OCI-LY1 (cell line): ENCODE measurements at regions not wholly inside any gene's neighbourhood (a gene's known extent, or its start where the extent isn't known, plus 50 kb on each side); places are given as distances from the start of the nearest gene placed in this dataset.

Experiments used
- H2AFZ ChIP-seq: fragments of 200-600 bp; sonication (generic), shearing (Covaris generic); 2 replicates; pipeline ENCODE4 v1.6.0; 2014; ENCODE audit warnings: antibody characterized with exemption, mild to moderate bottlenecking, low read length
- H3F3A ChIP-seq: fragments of 200-600 bp; sonication (generic), shearing (Covaris generic); 2 replicates; pipeline ENCODE4 v1.6.0; 2014; ENCODE audit warnings: mild to moderate bottlenecking, antibody characterized with exemption, low read length, moderate library complexity; ENCODE audit not compliant: insufficient read depth
- H3K27ac ChIP-seq: fragments of 200-600 bp; sonication (generic); 2 replicates; pipeline ENCODE4 v1.5.1; 2014; ENCODE audit warnings: low read length, mixed run types, mild to moderate bottlenecking, low read depth; ENCODE audit not compliant: poor library complexity, severe bottlenecking
- H3K27me3 ChIP-seq: fragments of 200-600 bp; sonication (generic); 2 replicates; pipeline ENCODE4 v1.6.0; 2014; ENCODE audit warnings: antibody characterized with exemption, mild to moderate bottlenecking, low read length, moderate library complexity; ENCODE audit not compliant: insufficient read depth
- H3K36me3 ChIP-seq: fragments of 200-600 bp; sonication (generic); 2 replicates; pipeline ENCODE4 v1.6.1; 2014; ENCODE audit warnings: mild to moderate bottlenecking, antibody characterized with exemption, low read length, moderate library complexity, mixed read lengths; ENCODE audit not compliant: insufficient read depth
- H3K4me1 ChIP-seq: fragments of 200-600 bp; sonication (generic); 2 replicates; pipeline ENCODE4 v1.5.1; 2014; ENCODE audit warnings: mild to moderate bottlenecking, low read length, moderate library complexity; ENCODE audit not compliant: insufficient read depth, severe bottlenecking
- H3K4me2 ChIP-seq: fragments of 200-600 bp; sonication (generic), shearing (Covaris generic); 2 replicates; pipeline ENCODE4 v1.6.1; 2014; ENCODE audit warnings: low read length
- H3K4me3 ChIP-seq: fragments of 200-600 bp; sonication (generic); 2 replicates; pipeline ENCODE4 v1.5.1; 2014; ENCODE audit warnings: low read length, low read depth, mild to moderate bottlenecking, mixed read lengths; ENCODE audit not compliant: poor library complexity, severe bottlenecking
- H3K79me2 ChIP-seq: fragments of 200-600 bp; shearing (Covaris generic); 2 replicates; pipeline ENCODE4 v1.6.1; 2016; ENCODE audit warnings: mixed run types, low read length, mixed read lengths; ENCODE audit not compliant: insufficient read depth
- H3K9ac ChIP-seq: fragments of 200-600 bp; sonication (generic), shearing (Covaris generic); 2 replicates; pipeline ENCODE4 v1.6.1; 2014; ENCODE audit warnings: mild to moderate bottlenecking, low read length, mixed read lengths
- H3K9me2 ChIP-seq: fragments of 200-600 bp; sonication (generic), shearing (Covaris generic); 2 replicates; pipeline ENCODE4 v1.6.1; 2014; ENCODE audit warnings: low read depth, mild to moderate bottlenecking, low read length, mixed read lengths
- H3K9me3 ChIP-seq: fragments of 200-600 bp; shearing (Covaris generic); 2 replicates; pipeline ENCODE4 v1.6.1; 2014; ENCODE audit warnings: low read length, mixed read lengths
- H4K20me1 ChIP-seq: fragments of 200-600 bp; sonication (generic), shearing (Covaris generic); 2 replicates; pipeline ENCODE4 v1.6.0; 2016; ENCODE audit warnings: mild to moderate bottlenecking, low read length; ENCODE audit not compliant: insufficient read depth
- EZH2 ChIP-seq: fragments of 200-600 bp; sonication (generic), shearing (Covaris generic); IDR thresholded peaks from 2 replicates; pipeline ENCODE4 v1.8.0; 2017; ENCODE audit warnings: borderline replicate concordance, mixed run types, mild to moderate bottlenecking, antibody characterized with exemption, low read length, moderate library complexity, mixed read lengths
- TF ChIP-seq, protein P1 (sequence below): fragments of 200-600 bp; sonication (generic), shearing (Covaris generic); IDR thresholded peaks from 2 replicates; pipeline ENCODE4 v1.5.1; 2017; ENCODE audit warnings: mild to moderate bottlenecking, antibody characterized with exemption, low read length, moderate library complexity, mixed read lengths

GRCh38 chr4:63315651-63316050, 1093.6 kb downstream of the TECRL start:
- Histone ChIP-seq H2AFZ (no peak overlapping the region), H3F3A (no peaks in the 10 kb centered on the region), H3K79me2 (no peaks in the 10 kb centered on the region), H3K4me1 (no peaks in the 10 kb centered on the region), H3K4me2 (no peak overlapping the region), H3K4me3 (no peak overlapping the region), H3K36me3 (no peaks in the 10 kb centered on the region), H3K9me3 (no peaks in the 10 kb centered on the region), H4K20me1 (no peaks in the 10 kb centered on the region), H3K27ac (no peak overlapping the region), H3K9me2 (no peaks in the 10 kb centered on the region), H3K27me3 (no peaks in the 10 kb centered on the region), H3K9ac (no peak overlapping the region)
- TF ChIP-seq, protein P1, sequence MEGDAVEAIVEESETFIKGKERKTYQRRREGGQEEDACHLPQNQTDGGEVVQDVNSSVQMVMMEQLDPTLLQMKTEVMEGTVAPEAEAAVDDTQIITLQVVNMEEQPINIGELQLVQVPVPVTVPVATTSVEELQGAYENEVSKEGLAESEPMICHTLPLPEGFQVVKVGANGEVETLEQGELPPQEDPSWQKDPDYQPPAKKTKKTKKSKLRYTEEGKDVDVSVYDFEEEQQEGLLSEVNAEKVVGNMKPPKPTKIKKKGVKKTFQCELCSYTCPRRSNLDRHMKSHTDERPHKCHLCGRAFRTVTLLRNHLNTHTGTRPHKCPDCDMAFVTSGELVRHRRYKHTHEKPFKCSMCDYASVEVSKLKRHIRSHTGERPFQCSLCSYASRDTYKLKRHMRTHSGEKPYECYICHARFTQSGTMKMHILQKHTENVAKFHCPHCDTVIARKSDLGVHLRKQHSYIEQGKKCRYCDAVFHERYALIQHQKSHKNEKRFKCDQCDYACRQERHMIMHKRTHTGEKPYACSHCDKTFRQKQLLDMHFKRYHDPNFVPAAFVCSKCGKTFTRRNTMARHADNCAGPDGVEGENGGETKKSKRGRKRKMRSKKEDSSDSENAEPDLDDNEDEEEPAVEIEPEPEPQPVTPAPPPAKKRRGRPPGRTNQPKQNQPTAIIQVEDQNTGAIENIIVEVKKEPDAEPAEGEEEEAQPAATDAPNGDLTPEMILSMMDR: no peak
- no peak for TF ChIP-seq EZH2

DNA sequence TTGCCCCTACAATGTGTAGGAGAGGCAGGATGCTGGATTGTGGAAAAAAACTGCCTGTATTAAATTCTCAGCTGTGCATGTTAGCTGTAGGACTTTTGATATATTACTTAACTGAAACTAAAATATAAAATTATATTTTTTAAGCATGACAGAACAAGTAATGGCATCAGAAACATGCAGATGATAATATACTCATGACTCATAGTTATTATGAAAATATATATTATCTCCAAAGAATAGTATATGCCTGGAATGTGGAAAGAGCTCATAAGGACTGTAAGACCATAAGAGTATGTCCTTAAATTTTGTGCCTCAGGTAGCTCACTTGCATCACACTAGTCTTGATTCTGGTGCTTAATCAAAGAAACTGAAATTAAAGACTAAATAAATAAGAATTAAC, 1100.6 kb downstream of the TECRL start:
- H3K4me3 ChIP-seq: no peak overlapping the region
- H3K9me2 ChIP-seq: no peaks in the 10 kb centered on the region
- H3K79me2 ChIP-seq: no peaks in the 10 kb centered on the region
- H3K36me3 ChIP-seq: no peaks in the 10 kb centered on the region
- H3K4me1 ChIP-seq: no peaks in the 10 kb centered on the region
- H3K27me3 ChIP-seq: no peaks in the 10 kb centered on the region
- no peak overlapping the region for H2AFZ ChIP-seq
- no peak overlapping the region for H3K9ac ChIP-seq
- no peak overlapping the region for H3K27ac ChIP-seq
- H3K4me2 ChIP-seq: no peak overlapping the region
- TF ChIP-seq, protein P1: no peak
- no peak for TF ChIP-seq EZH2
- H3K9me3 ChIP-seq: no peaks in the 10 kb centered on the region
- no peaks in the 10 kb centered on the region for H4K20me1 ChIP-seq
- H3F3A ChIP-seq: no peaks in the 10 kb centered on the region

GRCh38 chr4:63302792-63303191, 1106.5 kb downstream of the TECRL start:
- no peaks in the 10 kb centered on the region for H3K9me3 ChIP-seq
- H2AFZ ChIP-seq: no peak overlapping the region
- no peak overlapping the region for H3K9ac ChIP-seq
- no peaks in the 10 kb centered on the region for H3K27me3 ChIP-seq
- H3K27ac ChIP-seq: no peak overlapping the region
- no peak overlapping the region for H3K4me3 ChIP-seq
- no peak for TF ChIP-seq EZH2
- TF ChIP-seq, protein P1: no peak
- no peaks in the 10 kb centered on the region for H4K20me1 ChIP-seq
- H3K79me2 ChIP-seq: no peaks in the 10 kb centered on the region
- no peaks in the 10 kb centered on the region for H3K36me3 ChIP-seq
- H3K9me2 ChIP-seq: no peaks in the 10 kb centered on the region
- H3F3A ChIP-seq: no peaks in the 10 kb centered on the region
- no peaks in the 10 kb centered on the region for H3K4me1 ChIP-seq
- H3K4me2 ChIP-seq: no peak overlapping the region
